GM10266 (cell line): ENCODE measurements at regions not wholly inside any gene's neighbourhood (a gene's known extent, or its start where the extent isn't known, plus 50 kb on each side); places are given as distances from the start of the nearest gene placed in this dataset.

Source experiments
- DNase-seq: peaks from one replicate; pipeline ENCODE4 v3.0.0; 2012; ENCODE audit errors: extremely low spot score
- TF ChIP-seq, protein P1 (sequence below): IDR thresholded peaks from 2 replicates; pipeline ENCODE4 v1.5.1; 2012; ENCODE audit warnings: mild to moderate bottlenecking, low read depth; ENCODE audit not compliant: control insufficient read depth, insufficient read depth; ENCODE audit errors: missing control alignments

DNA sequence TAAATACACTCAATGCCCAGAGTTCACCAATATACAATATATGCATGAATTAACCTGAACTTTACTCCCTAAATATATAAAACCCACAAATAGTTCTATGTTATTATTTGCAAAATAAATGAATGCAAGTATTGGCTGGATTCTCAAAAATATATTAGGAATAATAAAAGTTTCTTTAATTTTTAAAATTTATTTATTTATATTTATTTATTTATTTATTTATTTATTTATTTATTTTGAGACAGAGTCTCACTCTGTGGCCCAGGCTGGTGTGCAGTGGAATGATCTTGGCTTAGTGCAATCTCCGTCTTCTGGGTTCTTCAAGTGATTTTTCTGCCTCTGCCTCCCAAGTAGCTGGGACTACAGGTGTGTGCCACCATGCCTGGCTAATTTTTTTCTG, 88.7 kb upstream of the TMEFF2 start:
- TF ChIP-seq, protein P1, sequence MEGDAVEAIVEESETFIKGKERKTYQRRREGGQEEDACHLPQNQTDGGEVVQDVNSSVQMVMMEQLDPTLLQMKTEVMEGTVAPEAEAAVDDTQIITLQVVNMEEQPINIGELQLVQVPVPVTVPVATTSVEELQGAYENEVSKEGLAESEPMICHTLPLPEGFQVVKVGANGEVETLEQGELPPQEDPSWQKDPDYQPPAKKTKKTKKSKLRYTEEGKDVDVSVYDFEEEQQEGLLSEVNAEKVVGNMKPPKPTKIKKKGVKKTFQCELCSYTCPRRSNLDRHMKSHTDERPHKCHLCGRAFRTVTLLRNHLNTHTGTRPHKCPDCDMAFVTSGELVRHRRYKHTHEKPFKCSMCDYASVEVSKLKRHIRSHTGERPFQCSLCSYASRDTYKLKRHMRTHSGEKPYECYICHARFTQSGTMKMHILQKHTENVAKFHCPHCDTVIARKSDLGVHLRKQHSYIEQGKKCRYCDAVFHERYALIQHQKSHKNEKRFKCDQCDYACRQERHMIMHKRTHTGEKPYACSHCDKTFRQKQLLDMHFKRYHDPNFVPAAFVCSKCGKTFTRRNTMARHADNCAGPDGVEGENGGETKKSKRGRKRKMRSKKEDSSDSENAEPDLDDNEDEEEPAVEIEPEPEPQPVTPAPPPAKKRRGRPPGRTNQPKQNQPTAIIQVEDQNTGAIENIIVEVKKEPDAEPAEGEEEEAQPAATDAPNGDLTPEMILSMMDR: no peak
- no peak for DNase-seq

DNA sequence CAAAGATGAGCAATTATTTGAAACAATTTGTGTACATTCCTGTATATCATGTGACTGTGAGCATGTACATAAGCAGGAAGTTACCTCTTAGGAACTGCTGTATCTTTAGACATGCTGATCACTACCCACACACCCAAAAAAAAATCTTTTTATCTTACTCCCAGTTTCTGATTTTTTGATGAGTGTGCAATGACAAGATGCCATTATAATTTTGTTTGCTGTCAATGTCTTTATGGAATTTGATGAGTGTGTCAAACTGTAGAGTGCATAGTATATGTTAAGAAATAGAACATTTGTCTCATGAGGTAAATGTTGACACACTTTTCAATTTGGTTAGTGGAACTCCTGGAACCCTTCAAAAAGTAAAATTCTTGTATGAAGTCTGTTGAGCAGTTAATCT, 84.0 kb upstream of the TMEFF2 start:
- no peak for DNase-seq
- TF ChIP-seq, protein P1: no peak

DNA sequence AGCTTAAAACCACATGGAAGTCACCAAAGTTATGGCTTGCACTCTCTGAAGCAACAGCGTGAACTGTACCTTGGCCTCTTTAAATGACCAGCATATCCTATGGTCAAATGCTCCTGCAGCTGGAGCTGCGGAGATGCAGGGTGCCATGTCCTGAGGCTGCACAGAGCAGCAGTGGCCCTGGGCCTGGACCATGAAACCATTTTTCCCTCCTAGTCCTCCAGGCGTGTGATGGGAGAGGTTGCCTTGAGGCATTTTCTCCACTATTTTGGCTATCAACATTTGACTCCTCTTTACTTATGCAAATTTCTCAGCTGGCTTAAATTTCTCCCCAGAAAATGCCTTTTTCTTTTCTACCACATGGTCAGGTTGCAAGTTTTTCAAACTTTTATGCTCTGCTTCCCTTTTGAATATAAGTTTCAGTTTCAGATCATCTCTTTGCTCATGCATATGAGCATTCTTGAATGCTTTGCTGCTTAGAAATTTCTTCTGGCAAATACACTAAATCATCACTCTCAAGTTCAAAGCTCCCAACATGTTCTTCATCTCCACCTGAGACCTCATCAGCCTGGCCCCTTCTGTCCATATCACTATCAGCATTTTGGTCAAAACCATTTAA, 82.9 kb upstream of the TMEFF2 start:
- TF ChIP-seq, protein P1: no peak
- DNase-seq: no peak

DNA sequence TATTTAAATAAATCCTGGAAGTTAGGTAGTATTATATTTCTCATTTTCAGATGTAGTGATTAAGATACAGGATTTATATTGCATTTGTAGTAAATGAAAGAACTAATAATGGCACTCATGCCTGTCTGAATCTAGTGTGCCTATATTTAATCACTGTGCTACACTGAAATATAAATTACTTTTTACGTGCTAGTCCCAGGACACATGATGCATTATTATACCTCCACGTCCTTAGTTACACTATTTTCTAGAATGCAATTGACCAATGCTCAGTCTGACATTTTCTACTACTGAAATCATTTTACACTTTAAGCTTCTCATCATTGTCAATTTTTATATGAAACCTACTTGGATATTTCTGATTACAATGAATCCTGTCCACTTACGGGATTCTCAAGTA, 80.9 kb upstream of the TMEFF2 start:
- no peak for DNase-seq
- TF ChIP-seq, protein P1: no peak

DNA sequence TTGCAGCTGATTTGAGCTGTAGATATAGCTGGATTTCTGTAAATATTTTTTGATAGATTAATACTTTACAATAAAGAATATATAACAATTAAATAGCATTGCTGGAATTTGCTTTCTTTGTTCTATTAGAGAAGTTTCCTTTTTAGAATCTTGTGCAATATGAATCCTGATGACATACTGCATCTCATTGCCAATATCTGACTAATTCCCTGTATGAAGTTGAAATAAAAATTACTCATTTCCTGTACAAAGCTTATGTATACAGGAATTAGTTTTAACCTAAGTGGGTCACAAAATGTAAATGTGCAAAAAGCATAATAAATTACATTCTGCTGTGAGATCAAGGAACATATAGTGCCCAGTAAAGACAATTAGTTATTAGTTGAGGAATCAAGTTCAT, 72.8 kb upstream of the TMEFF2 start:
- TF ChIP-seq, protein P1: no peak
- no peak for DNase-seq

DNA sequence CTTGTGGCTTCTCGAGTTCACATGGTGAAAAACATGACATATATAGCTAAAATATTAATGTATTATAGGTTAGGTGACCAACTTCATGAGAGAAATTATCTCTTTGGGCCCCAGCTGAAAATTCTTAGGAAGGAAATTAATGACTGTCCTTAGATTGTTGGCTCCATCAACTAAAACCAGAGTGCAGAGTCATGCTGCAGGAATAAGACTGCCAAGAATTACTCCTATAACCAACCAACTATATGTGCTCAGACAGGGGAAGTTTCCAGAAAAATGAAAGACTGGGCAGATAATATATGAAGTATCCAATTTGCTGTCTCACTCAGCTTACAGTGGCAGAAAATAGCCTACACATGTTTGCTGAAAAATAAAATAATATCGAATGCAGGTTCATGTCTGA, 71.0 kb upstream of the TMEFF2 start:
- DNase-seq: no peak
- TF ChIP-seq, protein P1: no peak

DNA sequence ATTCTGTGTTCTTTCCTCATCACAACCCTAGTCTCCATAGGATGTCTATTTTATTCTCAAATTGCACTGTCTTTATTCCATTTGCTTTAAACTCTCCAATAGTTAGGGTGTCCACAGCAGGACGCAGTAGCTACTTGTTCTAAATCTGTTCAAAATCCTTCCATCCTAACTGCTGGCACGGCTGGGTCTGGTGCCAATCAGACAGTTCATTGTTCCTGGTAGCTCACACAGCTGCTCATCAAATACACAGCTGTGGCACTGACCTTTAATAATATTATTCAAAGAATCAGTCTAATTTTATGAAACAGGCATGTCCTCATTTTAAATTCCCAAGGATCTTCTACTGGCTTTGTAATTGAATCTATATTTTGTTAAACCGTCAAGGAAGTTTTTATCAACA, 59.7 kb upstream of the TMEFF2 start:
- no peak for DNase-seq
- TF ChIP-seq, protein P1: no peak
